ENCODE measurements at regions not wholly inside any gene's neighbourhood (a gene's known extent, or its start where the extent isn't known, plus 50 kb on each side); places are given as distances from the start of the nearest gene placed in this dataset.

DNA sequence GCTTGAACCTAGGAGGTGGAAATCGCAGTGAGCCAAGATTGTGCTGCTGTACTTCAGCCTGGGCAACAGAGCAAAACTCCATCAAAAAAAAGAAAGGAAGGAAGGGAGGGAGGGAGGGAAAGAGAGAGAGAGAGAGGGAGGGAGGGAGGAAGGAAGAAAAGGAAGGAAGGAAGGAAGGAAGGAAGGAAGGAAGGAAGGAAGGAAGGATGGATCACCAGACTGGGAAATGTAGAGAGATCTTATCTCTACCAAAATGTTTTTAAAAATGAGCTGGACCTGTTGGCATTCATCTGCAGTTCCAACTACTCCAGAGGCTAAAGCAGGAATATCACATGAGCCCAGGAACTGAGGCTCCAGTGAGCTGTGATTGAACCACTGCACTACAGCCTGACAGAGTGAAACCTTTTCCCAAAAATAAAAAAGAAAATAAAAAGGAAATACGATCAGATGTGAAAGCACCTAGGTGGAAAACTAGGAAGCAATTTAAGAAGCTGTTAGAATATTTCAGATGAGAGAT is 239.4 kb downstream of the CDH7 start:
- TF ChIP-seq, protein P1, sequence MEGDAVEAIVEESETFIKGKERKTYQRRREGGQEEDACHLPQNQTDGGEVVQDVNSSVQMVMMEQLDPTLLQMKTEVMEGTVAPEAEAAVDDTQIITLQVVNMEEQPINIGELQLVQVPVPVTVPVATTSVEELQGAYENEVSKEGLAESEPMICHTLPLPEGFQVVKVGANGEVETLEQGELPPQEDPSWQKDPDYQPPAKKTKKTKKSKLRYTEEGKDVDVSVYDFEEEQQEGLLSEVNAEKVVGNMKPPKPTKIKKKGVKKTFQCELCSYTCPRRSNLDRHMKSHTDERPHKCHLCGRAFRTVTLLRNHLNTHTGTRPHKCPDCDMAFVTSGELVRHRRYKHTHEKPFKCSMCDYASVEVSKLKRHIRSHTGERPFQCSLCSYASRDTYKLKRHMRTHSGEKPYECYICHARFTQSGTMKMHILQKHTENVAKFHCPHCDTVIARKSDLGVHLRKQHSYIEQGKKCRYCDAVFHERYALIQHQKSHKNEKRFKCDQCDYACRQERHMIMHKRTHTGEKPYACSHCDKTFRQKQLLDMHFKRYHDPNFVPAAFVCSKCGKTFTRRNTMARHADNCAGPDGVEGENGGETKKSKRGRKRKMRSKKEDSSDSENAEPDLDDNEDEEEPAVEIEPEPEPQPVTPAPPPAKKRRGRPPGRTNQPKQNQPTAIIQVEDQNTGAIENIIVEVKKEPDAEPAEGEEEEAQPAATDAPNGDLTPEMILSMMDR (IDR thresholded peaks at IDR 0.05; ENCODE audit: low read depth, low read length) = no peak
- no peak for TF ChIP-seq EZH2phosphoT487 (IDR thresholded peaks at IDR 0.05; ENCODE audit: low read depth)

All from OCI-LY3 (cell line).